ENCODE measurements at regions not wholly inside any gene's neighbourhood (a gene's known extent, or its start where the extent isn't known, plus 50 kb on each side); places are given as distances from the start of the nearest gene placed in this dataset.

DNA sequence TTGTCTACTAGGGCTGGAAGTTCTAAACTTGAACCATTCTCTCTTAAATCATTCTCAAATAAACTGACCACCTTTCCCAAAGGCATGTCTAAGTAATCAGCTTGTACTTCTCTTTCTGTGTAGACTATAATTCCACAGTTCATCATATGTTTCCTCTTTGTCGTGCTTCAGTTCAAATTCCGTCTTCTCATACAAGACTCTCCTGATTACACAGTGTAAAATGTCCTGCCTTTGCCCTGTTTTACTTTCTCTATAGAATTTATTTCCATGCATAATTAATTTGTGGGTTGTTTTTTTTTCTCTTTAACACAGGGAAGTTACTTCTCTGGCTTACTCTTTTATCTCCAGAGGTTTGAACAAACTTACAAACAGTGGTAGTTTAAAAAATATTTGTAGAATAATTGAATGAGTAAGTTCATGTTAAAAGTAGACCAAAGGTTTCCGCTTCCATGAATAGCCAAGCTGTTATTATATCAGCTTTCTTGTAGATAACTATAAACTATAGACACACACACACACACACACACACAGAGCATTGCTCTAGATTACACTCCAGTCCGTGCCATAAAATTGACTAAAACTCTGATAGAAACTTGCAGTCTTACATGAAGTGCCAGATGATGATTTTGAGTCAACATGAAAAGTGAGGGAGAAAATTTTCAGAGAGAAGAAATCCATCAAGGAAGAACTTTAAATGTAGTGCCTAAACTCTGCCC is 119.0 kb downstream of the SUCNR1 start:
- TF ChIP-seq, protein P1, sequence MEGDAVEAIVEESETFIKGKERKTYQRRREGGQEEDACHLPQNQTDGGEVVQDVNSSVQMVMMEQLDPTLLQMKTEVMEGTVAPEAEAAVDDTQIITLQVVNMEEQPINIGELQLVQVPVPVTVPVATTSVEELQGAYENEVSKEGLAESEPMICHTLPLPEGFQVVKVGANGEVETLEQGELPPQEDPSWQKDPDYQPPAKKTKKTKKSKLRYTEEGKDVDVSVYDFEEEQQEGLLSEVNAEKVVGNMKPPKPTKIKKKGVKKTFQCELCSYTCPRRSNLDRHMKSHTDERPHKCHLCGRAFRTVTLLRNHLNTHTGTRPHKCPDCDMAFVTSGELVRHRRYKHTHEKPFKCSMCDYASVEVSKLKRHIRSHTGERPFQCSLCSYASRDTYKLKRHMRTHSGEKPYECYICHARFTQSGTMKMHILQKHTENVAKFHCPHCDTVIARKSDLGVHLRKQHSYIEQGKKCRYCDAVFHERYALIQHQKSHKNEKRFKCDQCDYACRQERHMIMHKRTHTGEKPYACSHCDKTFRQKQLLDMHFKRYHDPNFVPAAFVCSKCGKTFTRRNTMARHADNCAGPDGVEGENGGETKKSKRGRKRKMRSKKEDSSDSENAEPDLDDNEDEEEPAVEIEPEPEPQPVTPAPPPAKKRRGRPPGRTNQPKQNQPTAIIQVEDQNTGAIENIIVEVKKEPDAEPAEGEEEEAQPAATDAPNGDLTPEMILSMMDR (IDR thresholded peaks at IDR 0.05) = no peak
- no peak for TF ChIP-seq POLR2A (IDR thresholded peaks at IDR 0.05)
- no peak for TF ChIP-seq POLR2AphosphoS5 (IDR thresholded peaks at IDR 0.05)
- no peak for TF ChIP-seq EP300 (IDR thresholded peaks at IDR 0.05)

Measured in gastroesophageal sphincter (tissue), 3 donors.